NCI-H82 treated with DMSO at 0.1 percent for 48 hours (cell line): ENCODE measurements at regions not wholly inside any gene's neighbourhood (a gene's known extent, or its start where the extent isn't known, plus 50 kb on each side); places are given as distances from the start of the nearest gene placed in this dataset.
"Not testable (repeated sequence)": the region's sequence is repeated elsewhere in the genome, so short reads cannot be mapped to it uniquely, and the experiment has no call there.

Experiments
- DNase-seq: peaks from one replicate; lab custom pipeline; 2025; ENCODE audit not compliant: unreplicated experiment; lab: John Stamatoyannopoulos, UW

GRCh38 chr6:26795474-26796307 lies 136.1 kb upstream of the ZNF322 start:
- not testable (repeated sequence) for DNase-seq

GRCh38 chr6:26799903-26800633 lies 140.5 kb upstream of the ZNF322 start:
- DNase-seq: not testable (repeated sequence)

- not testable (repeated sequence) for DNase-seq
These were observed 144.2 kb upstream of the ZNF322 start for GRCh38 chr6:26803762-26804161.

- not testable (repeated sequence) for DNase-seq
These were observed 152.1 kb upstream of the ZNF322 start for GRCh38 chr6:26811486-26812116.

- DNase-seq: not testable (repeated sequence)
These were observed 159.2 kb upstream of the ZNF322 start for GRCh38 chr6:26818640-26819225.

GRCh38 chr6:26827965-26828364 lies 168.4 kb upstream of the ZNF322 start:
- DNase-seq: not testable (repeated sequence)

GRCh38 chr6:26829480-26829879 lies 169.9 kb upstream of the ZNF322 start:
- DNase-seq: not testable (repeated sequence)

GRCh38 chr6:26830992-26831391 lies 171.4 kb upstream of the ZNF322 start:
- DNase-seq: not testable (repeated sequence)

GRCh38 chr6:26835707-26836106 lies 176.2 kb upstream of the ZNF322 start:
- DNase-seq: not testable (repeated sequence)

GRCh38 chr6:26836657-26837056 lies 177.1 kb upstream of the ZNF322 start:
- not testable (repeated sequence) for DNase-seq

- not testable (repeated sequence) for DNase-seq
These were observed 185.3 kb upstream of the ZNF322 start for GRCh38 chr6:26844823-26845222.

- not testable (repeated sequence) for DNase-seq
These were observed 197.7 kb upstream of the ZNF322 start for GRCh38 chr6:26857289-26857688.

GRCh38 chr6:26859067-26859770 lies 199.7 kb upstream of the ZNF322 start:
- DNase-seq: not testable (repeated sequence)

- not testable (repeated sequence) for DNase-seq
These were observed 200.2 kb upstream of the ZNF322 start for GRCh38 chr6:26859771-26860163.

- not testable (repeated sequence) for DNase-seq
These were observed 202.4 kb upstream of the ZNF322 start for GRCh38 chr6:26861913-26862312.

GRCh38 chr6:26863641-26864040 lies 204.1 kb upstream of the ZNF322 start:
- DNase-seq: peak; percentile 10

GRCh38 chr6:26898785-26899184 lies 239.2 kb upstream of the ZNF322 start:
- DNase-seq: not testable (repeated sequence)

- DNase-seq: not testable (repeated sequence)
These were observed 264.7 kb upstream of the ZNF322 start for GRCh38 chr6:26924206-26924605.

GRCh38 chr6:26928190-26928589 lies 268.6 kb upstream of the ZNF322 start:
- DNase-seq: not testable (repeated sequence)

- not testable (repeated sequence) for DNase-seq
These were observed 277.7 kb upstream of the ZNF322 start for GRCh38 chr6:26937258-26937657.
